ENCODE measurements at regions not wholly inside any gene's neighbourhood (a gene's known extent, or its start where the extent isn't known, plus 50 kb on each side); places are given as distances from the start of the nearest gene placed in this dataset.
"Not testable (repeated sequence)": the region's sequence is repeated elsewhere in the genome, so short reads cannot be mapped to it uniquely, and the experiment has no call there.

- no peaks in the 10 kb centered on the region for H3K27me3 ChIP-seq (ENCODE audit: control insufficient read depth, low read length)
- H3K9me3 ChIP-seq (ENCODE audit: control insufficient read depth, insufficient read depth, low read length) = no peaks in the 10 kb centered on the region
- H3K79me2 ChIP-seq (ENCODE audit: control insufficient read depth, low read length) = no peaks in the 10 kb centered on the region
- TF ChIP-seq EZH2phosphoT487 (IDR thresholded peaks at IDR 0.05; ENCODE audit: borderline replicate concordance, low read length) = no peak
- TF ChIP-seq CTCF (IDR thresholded peaks at IDR 0.05; ENCODE audit: low read depth, low read length, poor library complexity, severe bottlenecking) = no peak
- H3K27ac ChIP-seq (ENCODE audit: low read depth, low read length) = no peak overlapping the region
- no peaks in the 10 kb centered on the region for H4K20me1 ChIP-seq (ENCODE audit: control insufficient read depth, insufficient read depth, low read depth, low read length)
- no peaks in the 10 kb centered on the region for H3K9me2 ChIP-seq (replicated peaks; ENCODE audit: control insufficient read depth, low read length)
- H3K4me2 ChIP-seq (ENCODE audit: low read length) = no peak overlapping the region
- no peaks in the 10 kb centered on the region for H3K4me1 ChIP-seq (ENCODE audit: control insufficient read depth, low read length)
- H3F3A ChIP-seq (ENCODE audit: control insufficient read depth, insufficient read depth) = no peaks in the 10 kb centered on the region
- no peak overlapping the region for H3K4me3 ChIP-seq (ENCODE audit: low read length)
- no peaks in the 10 kb centered on the region for H3K36me3 ChIP-seq (ENCODE audit: control insufficient read depth, low read length)
Measured at GRCh38 chr3:8312685-8313084, 188.9 kb upstream of the LMCD1 start.

GRCh38 chr3:8313560-8314267 is 187.9 kb upstream of the LMCD1 start:
- H3K4me3 ChIP-seq (ENCODE audit: low read length) = no peak overlapping the region
- H4K20me1 ChIP-seq (ENCODE audit: control insufficient read depth, insufficient read depth, low read depth, low read length) = no peaks in the 10 kb centered on the region
- H3K36me3 ChIP-seq (ENCODE audit: control insufficient read depth, low read length) = no peaks in the 10 kb centered on the region
- H3K79me2 ChIP-seq (ENCODE audit: control insufficient read depth, low read length) = no peaks in the 10 kb centered on the region
- H3K27me3 ChIP-seq (ENCODE audit: control insufficient read depth, low read length) = no peaks in the 10 kb centered on the region
- TF ChIP-seq EZH2phosphoT487 (IDR thresholded peaks at IDR 0.05; ENCODE audit: borderline replicate concordance, low read length) = no peak
- H3K9me2 ChIP-seq (replicated peaks; ENCODE audit: control insufficient read depth, low read length) = no peaks in the 10 kb centered on the region
- no peak overlapping the region for H3K27ac ChIP-seq (ENCODE audit: low read depth, low read length)
- H3K4me1 ChIP-seq (ENCODE audit: control insufficient read depth, low read length) = no peaks in the 10 kb centered on the region
- H3K4me2 ChIP-seq (ENCODE audit: low read length) = no peak overlapping the region
- no peaks in the 10 kb centered on the region for H3F3A ChIP-seq (ENCODE audit: control insufficient read depth, insufficient read depth)
- H3K9me3 ChIP-seq (ENCODE audit: control insufficient read depth, insufficient read depth, low read length) = no peaks in the 10 kb centered on the region

- H3K4me1 ChIP-seq (ENCODE audit: control insufficient read depth, low read length); H3K9me3 ChIP-seq (ENCODE audit: control insufficient read depth, insufficient read depth, low read length); H3K79me2 ChIP-seq (ENCODE audit: control insufficient read depth, low read length); H3K36me3 ChIP-seq (ENCODE audit: control insufficient read depth, low read length); H3F3A ChIP-seq (ENCODE audit: control insufficient read depth, insufficient read depth); H3K4me2 ChIP-seq (ENCODE audit: low read length); H3K4me3 ChIP-seq (ENCODE audit: low read length); H3K27me3 ChIP-seq (ENCODE audit: control insufficient read depth, low read length); H4K20me1 ChIP-seq (ENCODE audit: control insufficient read depth, insufficient read depth, low read depth, low read length); H3K9me2 ChIP-seq (replicated peaks; ENCODE audit: control insufficient read depth, low read length); H3K27ac ChIP-seq (ENCODE audit: low read depth, low read length): not testable (repeated sequence)
Measured at GRCh38 chr3:8315526-8315925, 186.1 kb upstream of the LMCD1 start.

- no peak for TF ChIP-seq CTCF (IDR thresholded peaks at IDR 0.05; ENCODE audit: low read depth, low read length, poor library complexity, severe bottlenecking)
- no peak for TF ChIP-seq EZH2phosphoT487 (IDR thresholded peaks at IDR 0.05; ENCODE audit: borderline replicate concordance, low read length)
- Histone ChIP-seq H3K36me3 (ENCODE audit: control insufficient read depth, low read length) (no peaks in the 10 kb centered on the region), H3K9me3 (ENCODE audit: control insufficient read depth, insufficient read depth, low read length) (no peaks in the 10 kb centered on the region), H3K4me2 (ENCODE audit: low read length) (no peak overlapping the region), H3K79me2 (ENCODE audit: control insufficient read depth, low read length) (no peaks in the 10 kb centered on the region), H4K20me1 (ENCODE audit: control insufficient read depth, insufficient read depth, low read depth, low read length) (no peaks in the 10 kb centered on the region), H3F3A (ENCODE audit: control insufficient read depth, insufficient read depth) (no peaks in the 10 kb centered on the region), H3K27me3 (ENCODE audit: control insufficient read depth, low read length) (no peaks in the 10 kb centered on the region), H3K9me2 (replicated peaks; ENCODE audit: control insufficient read depth, low read length) (no peaks in the 10 kb centered on the region), H3K27ac (ENCODE audit: low read depth, low read length) (no peak overlapping the region), H3K4me3 (ENCODE audit: low read length) (no peak overlapping the region), H3K4me1 (ENCODE audit: control insufficient read depth, low read length) (no peaks in the 10 kb centered on the region)
Measured at GRCh38 chr3:8317661-8318649, 183.7 kb upstream of the LMCD1 start.

All from DOHH2 (cell line).